Activated naive CD4-positive, alpha-beta T cell treated with anti-CD3 and anti-CD28 coated beads, Interleukin-2, amount 10 ng/mL, durations not matched to agents 7 days and 5 days (primary cell): ENCODE measurements at regions not wholly inside any gene's neighbourhood (a gene's known extent, or its start where the extent isn't known, plus 50 kb on each side); places are given as distances from the start of the nearest gene placed in this dataset.

Experiments
- CTCF ChIA-PET: fragments of 350-600 bp; sonication (Branson Sonifier 250); formaldehyde crosslinking; loops from one replicate; lab custom pipeline; 2021; ENCODE audit warnings: antibody characterized with exemption; lab: Charles Lee
- DNase-seq: peaks from one replicate; pipeline ENCODE4 v3.0.0-alpha.2; 2020
- H3K27ac Mint-ChIP-seq: one replicate; pipeline ENCODE4 v1.8.0; 2021; ENCODE audit warnings: mild to moderate bottlenecking, moderate library complexity, mixed read lengths
- H3K27me3 Mint-ChIP-seq: one replicate; pipeline ENCODE4 v1.8.0; 2021; ENCODE audit warnings: mild to moderate bottlenecking, mixed read lengths
- H3K36me3 Mint-ChIP-seq: one replicate; pipeline ENCODE4 v1.8.0; 2021; ENCODE audit warnings: mixed read lengths
- H3K4me1 Mint-ChIP-seq: one replicate; pipeline ENCODE4 v1.8.0; 2021; ENCODE audit warnings: mixed read lengths
- H3K4me3 Mint-ChIP-seq: one replicate; pipeline ENCODE4 v1.8.0; 2021; ENCODE audit warnings: mild to moderate bottlenecking, moderate library complexity, mixed read lengths
- H3K9me3 Mint-ChIP-seq: one replicate; pipeline ENCODE4 v1.8.0; 2021; ENCODE audit warnings: mixed read lengths

GRCh38 chr2:145116834-145117725, 597.2 kb upstream of the ZEB2 start:
- no peaks in the 10 kb centered on the region for H3K27me3 Mint-ChIP-seq
- no peaks in the 10 kb centered on the region for H3K4me1 Mint-ChIP-seq
- no peak for DNase-seq
- no peak overlapping the region for H3K4me3 Mint-ChIP-seq
- H3K9me3 Mint-ChIP-seq: no peaks in the 10 kb centered on the region
- CTCF ChIA-PET: no interaction called here
- no peaks in the 10 kb centered on the region for H3K36me3 Mint-ChIP-seq
- H3K27ac Mint-ChIP-seq: no peak overlapping the region

GRCh38 chr2:145116056-145116455, 596.1 kb upstream of the ZEB2 start:
- CTCF ChIA-PET: no interaction called here
- H3K27ac Mint-ChIP-seq: no peak overlapping the region
- no peaks in the 10 kb centered on the region for H3K36me3 Mint-ChIP-seq
- no peak overlapping the region for H3K4me3 Mint-ChIP-seq
- no peak for DNase-seq
- H3K4me1 Mint-ChIP-seq: no peaks in the 10 kb centered on the region
- H3K9me3 Mint-ChIP-seq: no peaks in the 10 kb centered on the region
- no peaks in the 10 kb centered on the region for H3K27me3 Mint-ChIP-seq

DNA sequence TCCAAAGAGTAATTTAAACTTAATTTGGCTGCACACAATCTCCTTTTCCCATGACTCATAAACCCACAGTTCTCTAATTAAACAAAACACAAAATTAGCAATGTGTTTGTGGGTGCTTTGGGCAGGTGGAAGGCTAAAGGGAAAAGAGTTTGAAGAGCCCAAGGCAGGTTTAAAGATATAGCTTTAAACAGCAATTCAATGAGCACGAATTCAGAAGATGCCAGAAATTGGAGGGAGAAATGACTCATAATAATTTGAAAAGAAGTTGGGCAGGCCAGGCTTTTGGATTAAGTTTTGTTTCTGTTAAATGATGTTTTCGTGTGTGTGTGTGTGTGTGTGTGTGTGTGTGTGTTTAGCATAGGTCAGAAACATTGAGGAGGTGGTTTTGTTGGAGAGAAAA, 594.8 kb upstream of the ZEB2 start:
- Mint-ChIP-seq H3K27me3 (no peaks in the 10 kb centered on the region), H3K27ac (no peak overlapping the region), H3K4me3 (no peak overlapping the region), H3K9me3 (no peaks in the 10 kb centered on the region), H3K36me3 (no peaks in the 10 kb centered on the region), H3K4me1 (no peaks in the 10 kb centered on the region)
- DNase-seq: no peak
- CTCF ChIA-PET: no interaction called here

DNA sequence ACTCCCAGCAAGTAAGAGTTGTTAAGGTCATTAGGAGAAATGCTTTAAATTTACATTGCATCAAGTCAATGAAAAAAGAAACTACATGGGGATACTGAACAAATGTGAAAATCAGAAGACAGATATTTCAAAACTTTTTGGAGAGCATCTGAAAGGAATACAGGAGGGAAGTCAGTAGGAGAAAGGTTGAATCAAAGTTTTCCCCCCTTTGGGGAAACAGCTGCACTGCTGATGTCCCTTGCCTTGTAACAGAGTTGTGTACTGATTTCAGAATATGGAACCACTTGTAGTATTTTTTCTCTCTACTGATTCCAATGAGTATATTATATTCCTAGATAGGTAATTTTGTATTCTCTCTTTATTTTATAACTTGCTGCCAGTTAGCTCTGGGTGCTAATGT, 592.5 kb upstream of the ZEB2 start:
- Mint-ChIP-seq H3K27me3 (no peaks in the 10 kb centered on the region), H3K4me1 (no peaks in the 10 kb centered on the region), H3K9me3 (no peaks in the 10 kb centered on the region), H3K36me3 (no peaks in the 10 kb centered on the region), H3K4me3 (no peak overlapping the region), H3K27ac (no peak overlapping the region)
- CTCF ChIA-PET: no interaction called here
- no peak for DNase-seq

GRCh38 chr2:145110668-145111356, 590.9 kb upstream of the ZEB2 start:
- CTCF ChIA-PET: interaction anchor here (1.1 kb wide), 1 partner anchor 11 kb away, joined by 3 read pairs; no protein-coding TSS in a partner anchor
- no peak overlapping the region for H3K4me3 Mint-ChIP-seq
- H3K27me3 Mint-ChIP-seq: no peaks in the 10 kb centered on the region
- no peak for DNase-seq
- H3K27ac Mint-ChIP-seq: no peak overlapping the region
- H3K9me3 Mint-ChIP-seq: no peaks in the 10 kb centered on the region
- no peaks in the 10 kb centered on the region for H3K4me1 Mint-ChIP-seq
- no peaks in the 10 kb centered on the region for H3K36me3 Mint-ChIP-seq

- H3K9me3 Mint-ChIP-seq: no peaks in the 10 kb centered on the region
- CTCF ChIA-PET: interaction anchor here (0.5 to 1.1 kb wide), 2 partner anchors 9 to 767 kb away, joined by 3 read pairs; no protein-coding TSS in a partner anchor
- H3K27me3 Mint-ChIP-seq: no peaks in the 10 kb centered on the region
- no peaks in the 10 kb centered on the region for H3K4me1 Mint-ChIP-seq
- H3K4me3 Mint-ChIP-seq: no peak overlapping the region
- DNase-seq: no peak
- no peaks in the 10 kb centered on the region for H3K36me3 Mint-ChIP-seq
- no peak overlapping the region for H3K27ac Mint-ChIP-seq
Observed at GRCh38 chr2:145108959-145109710, 589.2 kb upstream of the ZEB2 start.

DNA sequence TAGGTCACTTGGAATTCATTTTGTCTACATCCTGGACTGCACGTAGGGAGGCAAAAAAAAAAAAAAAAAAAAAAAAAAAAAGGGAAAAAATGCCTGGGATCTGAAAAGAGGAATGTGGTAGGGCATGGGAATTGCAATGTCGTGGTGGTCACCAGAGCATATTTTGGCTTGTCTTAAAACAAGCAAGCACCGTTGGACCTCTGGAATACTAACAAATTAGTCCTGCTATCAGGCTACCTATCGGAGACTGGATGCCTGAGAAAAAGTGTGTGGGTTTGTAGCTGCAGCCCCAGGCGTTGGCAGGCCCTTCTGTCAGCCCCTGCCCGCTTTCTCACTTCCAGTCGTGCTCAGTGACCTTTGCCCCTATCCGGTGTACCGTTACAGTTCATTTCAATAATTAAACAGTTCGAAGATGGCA, 588.5 kb upstream of the ZEB2 start:
- CTCF ChIA-PET: no interaction called here
- Mint-ChIP-seq H3K4me3 (no peak overlapping the region), H3K27ac (no peak overlapping the region), H3K4me1 (no peaks in the 10 kb centered on the region), H3K9me3 (no peaks in the 10 kb centered on the region), H3K36me3 (no peaks in the 10 kb centered on the region), H3K27me3 (no peaks in the 10 kb centered on the region)
- DNase-seq: no peak

GRCh38 chr2:145106293-145106692, 586.4 kb upstream of the ZEB2 start:
- CTCF ChIA-PET: no interaction called here
- Mint-ChIP-seq H3K4me3 (no peak overlapping the region), H3K27me3 (no peaks in the 10 kb centered on the region), H3K27ac (no peak overlapping the region), H3K9me3 (no peaks in the 10 kb centered on the region), H3K4me1 (no peaks in the 10 kb centered on the region), H3K36me3 (no peaks in the 10 kb centered on the region)
- DNase-seq: no peak

DNA sequence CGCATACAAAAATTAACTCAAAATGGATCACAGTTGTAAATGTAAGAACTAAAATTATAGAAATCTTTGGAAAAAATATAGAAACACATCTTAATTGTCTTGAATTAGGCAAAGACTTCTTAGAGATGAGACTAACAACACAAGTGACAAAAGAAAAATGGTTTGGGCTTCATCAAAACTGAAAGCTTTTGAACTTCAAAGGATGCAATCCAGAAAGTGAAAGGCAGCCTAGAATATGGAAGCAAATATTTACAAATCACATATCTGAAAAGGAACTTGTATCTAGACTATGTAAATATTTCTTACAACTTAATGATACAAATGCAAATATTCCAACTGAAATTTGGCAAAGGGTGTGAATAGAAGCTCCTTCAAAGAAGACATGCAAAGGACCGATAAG, 582.8 kb upstream of the ZEB2 start:
- H3K27me3 Mint-ChIP-seq: no peaks in the 10 kb centered on the region
- H3K4me3 Mint-ChIP-seq: no peak overlapping the region
- no peak overlapping the region for H3K27ac Mint-ChIP-seq
- no peaks in the 10 kb centered on the region for H3K9me3 Mint-ChIP-seq
- CTCF ChIA-PET: no interaction called here
- no peaks in the 10 kb centered on the region for H3K4me1 Mint-ChIP-seq
- DNase-seq: no peak
- H3K36me3 Mint-ChIP-seq: no peaks in the 10 kb centered on the region

DNA sequence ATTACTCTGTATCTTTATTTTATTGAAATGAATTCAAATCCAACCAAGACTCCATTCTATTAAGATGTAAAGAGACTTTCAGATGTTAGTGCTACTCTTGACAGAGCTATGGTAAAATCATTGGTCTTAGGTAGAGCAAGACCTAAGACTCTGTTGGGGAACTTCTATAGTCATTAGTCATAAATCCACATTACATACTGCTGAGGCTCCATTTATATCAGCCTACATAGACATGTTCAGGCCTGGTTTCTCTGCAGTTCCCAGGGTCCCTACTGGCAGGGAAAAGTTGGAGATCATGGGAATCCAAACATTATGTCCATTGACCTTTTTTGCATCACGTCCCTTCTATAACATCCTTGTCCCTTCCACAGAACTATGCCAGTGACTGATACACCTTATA, 580.4 kb upstream of the ZEB2 start:
- CTCF ChIA-PET: interaction anchor here (0.7 kb wide), 1 partner anchor 10 kb away, joined by 3 read pairs; no protein-coding TSS in a partner anchor
- no peaks in the 10 kb centered on the region for H3K36me3 Mint-ChIP-seq
- H3K9me3 Mint-ChIP-seq: no peaks in the 10 kb centered on the region

DNA sequence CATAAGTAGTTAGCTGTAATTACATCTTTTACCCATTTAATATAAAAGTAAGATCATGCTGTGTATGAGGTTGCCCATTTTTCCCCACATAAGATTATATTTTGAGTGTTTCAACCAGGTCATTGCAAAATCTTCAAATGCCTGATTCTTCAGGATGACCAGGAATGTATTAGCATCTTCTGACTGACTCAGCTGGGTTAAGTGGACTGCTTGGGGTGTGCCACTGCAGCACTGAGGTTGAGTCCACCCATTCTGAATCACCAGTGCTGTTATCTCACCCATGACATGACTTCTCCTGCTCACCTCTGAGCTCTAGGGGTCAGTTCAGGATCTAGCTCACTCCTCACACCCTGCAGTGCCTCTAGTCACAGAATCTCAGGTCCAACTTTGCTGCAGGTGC, 576.7 kb upstream of the ZEB2 start:
- H3K36me3 Mint-ChIP-seq: no peaks in the 10 kb centered on the region
- no peak overlapping the region for H3K27ac Mint-ChIP-seq
- CTCF ChIA-PET: no interaction called here
- H3K27me3 Mint-ChIP-seq: no peaks in the 10 kb centered on the region
- H3K4me1 Mint-ChIP-seq: no peaks in the 10 kb centered on the region
- no peak for DNase-seq
- no peaks in the 10 kb centered on the region for H3K9me3 Mint-ChIP-seq
- no peak overlapping the region for H3K4me3 Mint-ChIP-seq

More for the DNA sequence above, 580.4 kb upstream of the ZEB2 start:
- no peak for DNase-seq
- Mint-ChIP-seq H3K27ac (no peak overlapping the region), H3K4me1 (no peaks in the 10 kb centered on the region), H3K27me3 (no peaks in the 10 kb centered on the region), H3K4me3 (no peak overlapping the region)

DNA sequence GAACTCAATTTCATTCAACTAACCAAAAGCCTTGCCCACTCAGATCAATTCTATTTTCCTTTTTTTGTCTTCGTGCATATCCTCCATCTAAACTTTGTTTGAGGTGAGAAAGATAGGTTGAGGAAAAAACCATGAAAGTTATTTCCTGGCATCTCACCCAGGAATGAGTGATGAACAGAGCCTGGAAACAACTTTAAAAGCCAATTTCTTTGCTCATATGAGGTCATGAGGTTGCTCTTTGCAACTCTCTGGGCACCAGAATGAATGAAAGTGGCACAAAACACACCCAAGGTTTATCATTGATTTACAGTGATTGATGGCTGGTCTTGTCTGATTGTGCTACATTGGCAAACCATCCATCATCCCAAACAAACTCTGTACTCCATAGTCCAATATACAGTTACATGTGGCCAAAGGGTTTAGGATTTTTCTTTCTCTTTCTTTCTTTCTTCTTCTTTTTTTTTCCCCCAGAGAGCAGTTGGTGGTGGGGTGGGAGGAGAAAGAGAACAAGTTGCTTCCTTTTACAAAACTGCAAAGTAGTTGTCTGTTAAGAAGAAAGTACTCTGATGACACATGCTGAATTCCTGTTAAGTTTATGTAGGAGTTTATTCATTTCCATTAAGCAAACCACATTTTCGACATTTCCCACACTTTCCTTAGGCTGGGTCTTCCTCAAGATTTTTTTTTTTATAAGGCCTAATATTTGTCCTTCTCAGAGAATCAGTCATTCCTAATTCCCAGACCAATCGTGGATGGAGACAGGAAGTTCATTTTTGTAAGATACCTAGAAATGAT, 575.9 kb upstream of the ZEB2 start:
- Mint-ChIP-seq H3K27me3 (no peaks in the 10 kb centered on the region), H3K4me1 (no peaks in the 10 kb centered on the region), H3K27ac (no peak overlapping the region), H3K4me3 (no peak overlapping the region), H3K36me3 (no peaks in the 10 kb centered on the region), H3K9me3 (no peaks in the 10 kb centered on the region)
- CTCF ChIA-PET: no interaction called here
- DNase-seq: no peak

DNA sequence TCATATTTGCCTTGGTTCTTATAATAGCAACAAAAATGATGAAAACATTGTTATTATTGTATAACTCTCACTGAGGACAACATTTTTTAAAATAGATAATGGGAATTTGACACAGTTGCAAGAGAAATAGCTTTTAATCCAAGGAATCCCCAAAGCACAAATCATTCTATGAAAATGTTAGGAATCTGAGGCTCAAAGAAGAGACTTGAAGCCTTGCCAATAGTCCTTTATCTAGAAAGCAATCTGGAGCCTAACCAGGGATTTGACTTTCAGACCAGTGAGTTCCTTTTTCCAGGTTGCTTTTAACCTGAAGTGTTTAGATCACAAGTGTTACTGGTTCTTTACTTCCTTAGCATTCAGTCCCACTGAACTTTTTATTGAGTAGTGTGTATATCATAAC, 574.5 kb upstream of the ZEB2 start:
- Mint-ChIP-seq H3K4me3 (no peak overlapping the region), H3K9me3 (no peaks in the 10 kb centered on the region), H3K36me3 (no peaks in the 10 kb centered on the region), H3K27me3 (no peaks in the 10 kb centered on the region), H3K27ac (no peak overlapping the region), H3K4me1 (no peaks in the 10 kb centered on the region)
- CTCF ChIA-PET: no interaction called here
- no peak for DNase-seq

- Mint-ChIP-seq H3K4me1 (no peaks in the 10 kb centered on the region), H3K36me3 (no peaks in the 10 kb centered on the region), H3K27ac (no peak overlapping the region), H3K27me3 (no peaks in the 10 kb centered on the region), H3K4me3 (no peak overlapping the region), H3K9me3 (no peaks in the 10 kb centered on the region)
- DNase-seq: no peak
- CTCF ChIA-PET: no interaction called here
Observed at GRCh38 chr2:145091967-145092366, 572.0 kb upstream of the ZEB2 start.
